GM12878 (cell line): ENCODE measurements at regions not wholly inside any gene's neighbourhood (a gene's known extent, or its start where the extent isn't known, plus 50 kb on each side); places are given as distances from the start of the nearest gene placed in this dataset.
A peak's percentile ranks its signal among the peaks of the same experiment; 100 is the strongest.

Source experiments
- ATAC-seq: fragments of 200-7000 bp; cut with Tn5 transposase; 3 replicates; pipeline ENCODE4 v1.9.1; 2020; ENCODE audit warnings: mild to moderate bottlenecking, moderate library complexity
- BruUV-seq: library from RNA; stranded (reverse); fragments of 400-500 nt; replicated peaks from 2 replicates; lab custom pipeline; 2021; lab: Mats Ljungman, UMichigan
- CTCF ChIA-PET: fragments of 300-600 bp; sonication (Branson Sonifier 250); formaldehyde crosslinking; extraction: SDS; loops from one replicate; lab custom pipeline; 2021; ENCODE audit warnings: inconsistent platforms; lab: Yijun Ruan, JAX
- POLR2A ChIA-PET: fragments of 350-600 bp; formaldehyde crosslinking; extraction: SDS; loops from one replicate; lab custom pipeline; 2021; ENCODE audit warnings: inconsistent platforms; lab: Charles Lee
- RAD21 ChIA-PET: fragments of 300-600 bp; sonication (Branson Sonifier 250); formaldehyde crosslinking; loops from one replicate; lab custom pipeline; 2023; ENCODE audit warnings: antibody characterized with exemption; ENCODE audit not compliant: unreplicated experiment; lab: Charles Lee
- SMC1A ChIA-PET: fragments of 300-600 bp; sonication (Branson Sonifier 250); formaldehyde crosslinking; loops from one replicate; lab custom pipeline; 2023; ENCODE audit not compliant: unreplicated experiment, uncharacterized antibody; lab: Charles Lee
- DNase-seq: peaks from one replicate; pipeline ENCODE4 v3.0.0-alpha.2; 2011; ENCODE audit warnings: low read depth, low spot score
- FAIRE-seq: peaks from 3 replicates; lab custom pipeline; 2011; peaks lifted over from hg19 to GRCh38; lab: Jason Lieb, UNC
- H2AFZ ChIP-seq: 2 replicates; pipeline ENCODE4 v1.6.0; 2011; ENCODE audit warnings: low read depth, low read length, control low read depth; ENCODE audit not compliant: control insufficient read depth
- H3K27ac ChIP-seq: 2 replicates; pipeline ENCODE4 v1.5.1; 2011; ENCODE audit warnings: control low read depth; ENCODE audit not compliant: control insufficient read depth, insufficient read depth
- H3K27me3 ChIP-seq, 2 experiments: replicated peaks in 1 of 2; 2 replicates each; pipeline versions ENCODE4 v1.6.0 to v1.6.1; 2011; ENCODE audit warnings: low read length in 1 of 2; ENCODE audit not compliant: control insufficient read depth in 2 of 2, insufficient read depth in 2 of 2
- H3K36me3 ChIP-seq, 2 experiments: 2 replicates each; pipeline ENCODE4 v1.5.1; 2011; ENCODE audit warnings: low read length in 1 of 2; ENCODE audit not compliant: control insufficient read depth in 2 of 2, insufficient read depth in 2 of 2
- H3K4me1 ChIP-seq: 2 replicates; pipeline ENCODE4 v1.6.1; 2011; ENCODE audit warnings: mild to moderate bottlenecking, low read length, moderate library complexity, mixed read lengths; ENCODE audit not compliant: control insufficient read depth, insufficient read depth
- H3K4me2 ChIP-seq: 2 replicates; pipeline ENCODE4 v1.6.0; 2011; ENCODE audit warnings: control low read depth; ENCODE audit not compliant: control insufficient read depth, insufficient read depth
- H3K4me3 ChIP-seq: fragments of 200-600 bp; sonication (generic); 2 replicates; pipeline ENCODE4 v1.5.1; 2016
- H3K79me2 ChIP-seq: 2 replicates; pipeline ENCODE4 v1.6.0; 2011; ENCODE audit warnings: low read length; ENCODE audit not compliant: control insufficient read depth, insufficient read depth
- H3K9ac ChIP-seq: 2 replicates; pipeline ENCODE4 v1.8.0; 2011; ENCODE audit warnings: low read length, control low read depth, mixed read lengths; ENCODE audit not compliant: control insufficient read depth, insufficient read depth
- H3K9me3 ChIP-seq: replicated peaks from 3 replicates; pipeline ENCODE4 v1.5.1; 2011; ENCODE audit warnings: mild to moderate bottlenecking, low read length; ENCODE audit not compliant: control insufficient read depth, insufficient read depth
- H4K20me1 ChIP-seq: 2 replicates; pipeline ENCODE4 v1.6.0; 2011; ENCODE audit not compliant: control insufficient read depth, insufficient read depth
- FOXK2 ChIP-seq: fragments of 450-650 bp; IDR thresholded peaks from 2 replicates; pipeline ENCODE4 v1.6.1; 2017; ENCODE audit warnings: mild to moderate bottlenecking, moderate library complexity
- HCFC1 ChIP-seq: fragments of 150-350 bp; IDR thresholded peaks from 2 replicates; pipeline ENCODE4 v1.6.1; 2014; ENCODE audit warnings: low read length
- HDAC6 ChIP-seq: fragments of 200-600 bp; sonication (generic); IDR thresholded peaks from one replicate; pipeline ENCODE4 v1.8.0; 2017; ENCODE audit warnings: antibody characterized with exemption; ENCODE audit not compliant: unreplicated experiment
- IKZF2 ChIP-seq, 2 experiments: fragments of 450-650 bp; IDR thresholded peaks; 2 replicates each; pipeline ENCODE4 v1.6.1; 2017; ENCODE audit warnings: mild to moderate bottlenecking in 2 of 2, moderate library complexity in 2 of 2
- NFYB ChIP-seq: IDR thresholded peaks from 2 replicates; pipeline ENCODE4 v1.6.1; 2011; ENCODE audit warnings: low read depth, mild to moderate bottlenecking, low read length, improper control_type of control experiment, moderate library complexity; ENCODE audit not compliant: insufficient read depth
- WGBS: methylation state at CpG from one replicate; pipeline ENCODE4 v1.1.6; 2016; ENCODE audit warnings: low lambda C conversion rate; ENCODE audit not compliant: insufficient replicate concordance, insufficient coverage; ENCODE audit errors: missing lambda C conversion rate; 5-methylcytosine and 5-hydroxymethylcytosine counted together
- in situ Hi-C: fragments of 300-500 bp; cut with MboI; formaldehyde crosslinking; loops from 9 replicates; pipeline ENCODE4 v1.14.3; 2018; ENCODE audit warnings: mixed read lengths
- intact Hi-C: fragments of 100-400 bp; cut with micrococcal nuclease; formaldehyde crosslinking; loops from one replicate; pipeline ENCODE4 v1.14.2; 2022; ENCODE audit not compliant: unreplicated experiment
- TF ChIP-seq, protein P1 (sequence below): IDR thresholded peaks from 2 replicates; pipeline ENCODE4 v1.6.1; 2011; ENCODE audit warnings: borderline replicate concordance, low read depth, mild to moderate bottlenecking, moderate library complexity, low read length; ENCODE audit not compliant: insufficient read depth, poor library complexity, severe bottlenecking

DNA sequence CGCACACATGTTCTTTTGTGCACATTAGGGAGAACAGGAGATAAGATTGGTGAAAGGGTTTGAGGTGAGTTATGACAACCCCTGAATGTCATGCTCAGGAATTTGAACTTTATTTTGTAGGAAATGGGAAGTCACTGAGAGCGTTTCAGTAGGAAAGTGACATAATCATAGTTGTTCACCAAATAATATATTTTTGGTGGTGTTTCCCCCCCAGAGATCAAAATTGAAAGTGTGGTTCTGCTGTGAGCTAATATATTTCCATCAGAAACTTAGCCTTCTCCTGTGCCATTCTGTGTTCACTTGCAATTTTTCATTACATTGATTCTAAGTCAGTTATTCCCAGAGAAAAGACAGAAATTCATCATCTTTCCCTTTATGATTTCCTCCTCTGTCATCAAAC, 64.1 kb upstream of the RCN1 start:
- intact Hi-C loops = no loop called here

DNA sequence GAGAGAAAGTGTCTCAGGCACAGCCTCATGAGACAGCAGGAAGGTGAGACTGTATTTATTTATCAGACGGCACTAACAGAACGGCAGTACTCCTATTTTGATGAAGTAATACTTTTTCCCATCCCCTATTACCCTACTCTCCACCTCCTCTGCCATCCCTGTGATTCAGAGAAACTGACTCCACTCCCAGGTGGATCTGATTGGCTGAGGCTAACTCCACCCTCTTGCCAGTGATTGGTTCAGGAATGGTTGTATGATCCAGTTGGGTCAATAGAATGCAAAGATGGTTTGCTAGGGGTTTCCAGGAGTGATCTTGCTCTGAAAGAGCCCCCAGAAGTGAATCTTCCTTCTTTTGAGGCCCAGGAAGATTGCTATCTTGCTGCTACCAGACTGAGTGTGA, 65.9 kb upstream of the RCN1 start:
- Histone ChIP-seq H3K36me3 (no peaks in the 10 kb centered on the region), H3K9ac (no peak overlapping the region), H3K4me3 (no peak overlapping the region), H3K27me3 (no peaks in the 10 kb centered on the region), H4K20me1 (no peaks in the 10 kb centered on the region), H3K4me2 (no peak overlapping the region), H3K4me1 (no peaks in the 10 kb centered on the region), H2AFZ (no peak overlapping the region), H3K9me3 (no peaks in the 10 kb centered on the region), H3K27ac (no peak overlapping the region), H3K79me2 (no peaks in the 10 kb centered on the region)
- ChIA-PET POLR2A (no interaction called here), CTCF (interaction anchor here (1.0 to 1.8 kb wide), 4 partner anchors 18 to 137 kb away, joined by 3 to 8 read pairs (median 4); no protein-coding TSS in a partner anchor), RAD21 (interaction anchor here (1.1 kb wide), 2 partner anchors 16 to 30 kb away, joined by 3 to 4 read pairs; no protein-coding TSS in a partner anchor), SMC1A (interaction anchor here (0.7 to 1.2 kb wide), 4 partner anchors 13 to 115 kb away, joined by 3 read pairs; no protein-coding TSS in a partner anchor)
- WGBS = 91% methylated on average over 2 of the region's 2 CpGs
- FAIRE-seq = no peak
- intact Hi-C loops = no loop called here
- ATAC-seq = no peak
- DNase-seq = no peak
- no peak for TF ChIP-seq FOXK2
- peak; percentile 73; the same call in 1 of the 2 replicates for TF ChIP-seq NFYB
- TF ChIP-seq, protein P1, sequence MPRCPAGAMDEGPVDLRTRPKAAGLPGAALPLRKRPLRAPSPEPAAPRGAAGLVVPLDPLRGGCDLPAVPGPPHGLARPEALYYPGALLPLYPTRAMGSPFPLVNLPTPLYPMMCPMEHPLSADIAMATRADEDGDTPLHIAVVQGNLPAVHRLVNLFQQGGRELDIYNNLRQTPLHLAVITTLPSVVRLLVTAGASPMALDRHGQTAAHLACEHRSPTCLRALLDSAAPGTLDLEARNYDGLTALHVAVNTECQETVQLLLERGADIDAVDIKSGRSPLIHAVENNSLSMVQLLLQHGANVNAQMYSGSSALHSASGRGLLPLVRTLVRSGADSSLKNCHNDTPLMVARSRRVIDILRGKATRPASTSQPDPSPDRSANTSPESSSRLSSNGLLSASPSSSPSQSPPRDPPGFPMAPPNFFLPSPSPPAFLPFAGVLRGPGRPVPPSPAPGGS = no peak
- TF ChIP-seq HDAC6 = no peak
- in situ Hi-C loops = no loop called here
- no TSS peak for BruUV-seq

More for the DNA sequence above, 64.1 kb upstream of the RCN1 start:
- POLR2A ChIA-PET = no interaction called here
- H3K27me3 ChIP-seq = no peaks in the 10 kb centered on the region
- H2AFZ ChIP-seq = no peak overlapping the region
- H3K9ac ChIP-seq = no peak overlapping the region
- no peak for DNase-seq
- no TSS peak for BruUV-seq
- SMC1A ChIA-PET = interaction anchor here (0.9 kb wide), 1 partner anchor 36 kb away, joined by 3 read pairs; no protein-coding TSS in a partner anchor
- in situ Hi-C loops = no loop called here
- no peak overlapping the region for H3K4me2 ChIP-seq
- H3K79me2 ChIP-seq = no peaks in the 10 kb centered on the region
- H3K4me1 ChIP-seq = no peaks in the 10 kb centered on the region
- H3K9me3 ChIP-seq = no peaks in the 10 kb centered on the region
- no peak overlapping the region for H3K4me3 ChIP-seq
- 50% methylated on average over 2 of the region's 2 CpGs for WGBS
- RAD21 ChIA-PET = interaction anchor here (1.1 kb wide), 1 partner anchor 24 kb away, joined by 3 read pairs; no protein-coding TSS in a partner anchor
- TF ChIP-seq IKZF2 (IDR thresholded peaks at IDR 0.05) (no peak), HCFC1 (no peak)
- no peaks in the 10 kb centered on the region for H4K20me1 ChIP-seq
- no peak for ATAC-seq
- H3K36me3 ChIP-seq = no peaks in the 10 kb centered on the region
- CTCF ChIA-PET = interaction anchor here (1.5 to 1.8 kb wide), 2 partner anchors 21 to 58 kb away, joined by 3 to 6 read pairs; no protein-coding TSS in a partner anchor
- no peak for FAIRE-seq
- no peak overlapping the region for H3K27ac ChIP-seq
